ENCODE measurements at regions not wholly inside any gene's neighbourhood (a gene's known extent, or its start where the extent isn't known, plus 50 kb on each side); places are given as distances from the start of the nearest gene placed in this dataset.

DNA sequence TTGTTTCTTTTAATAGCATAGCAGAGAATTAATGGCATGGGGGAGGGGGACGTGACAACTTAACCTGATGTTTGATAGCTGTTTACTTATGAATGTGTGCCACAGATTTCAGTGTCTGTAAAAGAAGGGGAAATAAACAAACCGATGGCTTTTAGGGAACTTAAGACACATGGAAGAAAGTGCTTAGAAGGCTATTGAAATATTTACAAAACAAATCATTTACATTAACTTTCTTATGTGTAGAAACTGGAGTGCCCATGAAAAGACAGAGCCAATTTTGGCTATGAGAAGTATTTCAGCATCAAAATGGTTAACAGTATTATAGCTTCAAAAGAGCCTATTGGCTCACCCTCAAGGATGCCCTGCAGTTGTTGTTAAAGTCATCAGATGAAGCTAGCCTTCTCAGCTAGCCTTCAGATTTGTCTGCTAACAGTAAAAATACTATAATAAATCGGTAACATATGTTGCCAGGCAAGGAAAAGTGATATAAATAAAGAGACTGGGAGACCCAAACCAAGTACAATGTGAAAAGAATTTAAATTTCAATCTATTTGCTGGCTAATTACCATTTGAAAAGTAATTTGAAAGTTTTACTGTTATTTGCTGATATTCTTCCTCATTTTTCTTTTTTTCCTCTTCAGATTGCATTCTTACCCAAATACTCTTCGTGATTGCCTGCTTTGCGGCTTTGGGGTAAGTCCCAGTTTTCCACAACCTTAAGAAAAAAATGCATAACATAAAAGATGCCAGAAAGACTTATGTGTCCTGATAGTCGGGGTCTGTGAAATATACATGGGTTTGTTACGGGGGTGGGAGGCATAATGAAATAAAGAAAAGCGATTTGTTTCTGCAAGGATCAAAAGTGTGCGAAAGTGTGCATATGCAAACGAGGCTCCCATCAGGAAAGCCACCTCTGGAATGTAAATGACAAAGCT, 256.4 kb downstream of the MEIS1 start:
- TF ChIP-seq FOXM1 (IDR thresholded peaks at IDR 0.05; ENCODE audit: borderline replicate concordance, low read depth) (no peak), CREB1 (IDR thresholded peaks at IDR 0.05; ENCODE audit: low read depth) (no peak), TEAD4 (IDR thresholded peaks at IDR 0.05) (no peak), YY1 (IDR thresholded peaks at IDR 0.05; ENCODE audit: low read depth) (no peak), EP300 (IDR thresholded peaks at IDR 0.05; ENCODE audit: borderline replicate concordance) (no peak), USF1 (IDR thresholded peaks at IDR 0.05) (no peak)
- TF ChIP-seq, protein P1, sequence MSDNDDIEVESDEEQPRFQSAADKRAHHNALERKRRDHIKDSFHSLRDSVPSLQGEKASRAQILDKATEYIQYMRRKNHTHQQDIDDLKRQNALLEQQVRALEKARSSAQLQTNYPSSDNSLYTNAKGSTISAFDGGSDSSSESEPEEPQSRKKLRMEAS (IDR thresholded peaks at IDR 0.05): no peak
- TF ChIP-seq, protein P2, sequence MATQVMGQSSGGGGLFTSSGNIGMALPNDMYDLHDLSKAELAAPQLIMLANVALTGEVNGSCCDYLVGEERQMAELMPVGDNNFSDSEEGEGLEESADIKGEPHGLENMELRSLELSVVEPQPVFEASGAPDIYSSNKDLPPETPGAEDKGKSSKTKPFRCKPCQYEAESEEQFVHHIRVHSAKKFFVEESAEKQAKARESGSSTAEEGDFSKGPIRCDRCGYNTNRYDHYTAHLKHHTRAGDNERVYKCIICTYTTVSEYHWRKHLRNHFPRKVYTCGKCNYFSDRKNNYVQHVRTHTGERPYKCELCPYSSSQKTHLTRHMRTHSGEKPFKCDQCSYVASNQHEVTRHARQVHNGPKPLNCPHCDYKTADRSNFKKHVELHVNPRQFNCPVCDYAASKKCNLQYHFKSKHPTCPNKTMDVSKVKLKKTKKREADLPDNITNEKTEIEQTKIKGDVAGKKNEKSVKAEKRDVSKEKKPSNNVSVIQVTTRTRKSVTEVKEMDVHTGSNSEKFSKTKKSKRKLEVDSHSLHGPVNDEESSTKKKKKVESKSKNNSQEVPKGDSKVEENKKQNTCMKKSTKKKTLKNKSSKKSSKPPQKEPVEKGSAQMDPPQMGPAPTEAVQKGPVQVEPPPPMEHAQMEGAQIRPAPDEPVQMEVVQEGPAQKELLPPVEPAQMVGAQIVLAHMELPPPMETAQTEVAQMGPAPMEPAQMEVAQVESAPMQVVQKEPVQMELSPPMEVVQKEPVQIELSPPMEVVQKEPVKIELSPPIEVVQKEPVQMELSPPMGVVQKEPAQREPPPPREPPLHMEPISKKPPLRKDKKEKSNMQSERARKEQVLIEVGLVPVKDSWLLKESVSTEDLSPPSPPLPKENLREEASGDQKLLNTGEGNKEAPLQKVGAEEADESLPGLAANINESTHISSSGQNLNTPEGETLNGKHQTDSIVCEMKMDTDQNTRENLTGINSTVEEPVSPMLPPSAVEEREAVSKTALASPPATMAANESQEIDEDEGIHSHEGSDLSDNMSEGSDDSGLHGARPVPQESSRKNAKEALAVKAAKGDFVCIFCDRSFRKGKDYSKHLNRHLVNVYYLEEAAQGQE (IDR thresholded peaks at IDR 0.05; ENCODE audit: low read depth): no peak

All from Ishikawa (cell line).